NCI-H510A treated with DMSO at 0.1 percent for 48 hours (cell line): ENCODE measurements at regions not wholly inside any gene's neighbourhood (a gene's known extent, or its start where the extent isn't known, plus 50 kb on each side); places are given as distances from the start of the nearest gene placed in this dataset.
"Not testable (repeated sequence)": the region's sequence is repeated elsewhere in the genome, so short reads cannot be mapped to it uniquely, and the experiment has no call there.

Experiments used
- DNase-seq: peaks from one replicate; lab custom pipeline; 2025; lab: John Stamatoyannopoulos, UW

GRCh38 chr2:240379089-240379636 lies 56.3 kb upstream of the GPC1 start:
- DNase-seq: no peak

- no peak for DNase-seq
Observed at GRCh38 chr2:240383099-240383758, 52.2 kb upstream of the GPC1 start.

- no peak for DNase-seq
Observed at GRCh38 chr2:240383871-240384700, 51.4 kb upstream of the GPC1 start.

GRCh38 chr2:240384711-240385450 lies 50.6 kb upstream of the GPC1 start:
- no peak for DNase-seq

- not testable (repeated sequence) for DNase-seq
Observed at GRCh38 chr2:240385451-240386161, 49.9 kb upstream of the GPC1 start.
